Panc1 (cell line): ENCODE measurements at regions not wholly inside any gene's neighbourhood (a gene's known extent, or its start where the extent isn't known, plus 50 kb on each side); places are given as distances from the start of the nearest gene placed in this dataset.

Experiments used
- POLR2AphosphoS5 ChIP-seq: IDR thresholded peaks from 2 replicates; pipeline ENCODE4 v1.6.1; 2012; ENCODE audit warnings: mild to moderate bottlenecking, low read depth, low read length, moderate library complexity
- REST ChIP-seq, 2 experiments: IDR thresholded peaks; 2 replicates each; pipeline ENCODE4 v1.6.1; 2011 to 2012; ENCODE audit warnings: low read depth in 2 of 2, control low read depth in 1 of 2, low read length in 1 of 2, mild to moderate bottlenecking in 1 of 2, moderate library complexity in 1 of 2; ENCODE audit not compliant: insufficient read depth in 1 of 2
- TCF7L2 ChIP-seq: IDR thresholded peaks from 2 replicates; pipeline ENCODE4 v1.6.1; 2011; ENCODE audit warnings: mild to moderate bottlenecking, low read depth, low read length, inconsistent platforms
- TF ChIP-seq, protein P1 (sequence below): fragments of 450-650 bp; IDR thresholded peaks from 2 replicates; pipeline ENCODE4 v1.5.1; 2017; ENCODE audit warnings: mild to moderate bottlenecking

DNA sequence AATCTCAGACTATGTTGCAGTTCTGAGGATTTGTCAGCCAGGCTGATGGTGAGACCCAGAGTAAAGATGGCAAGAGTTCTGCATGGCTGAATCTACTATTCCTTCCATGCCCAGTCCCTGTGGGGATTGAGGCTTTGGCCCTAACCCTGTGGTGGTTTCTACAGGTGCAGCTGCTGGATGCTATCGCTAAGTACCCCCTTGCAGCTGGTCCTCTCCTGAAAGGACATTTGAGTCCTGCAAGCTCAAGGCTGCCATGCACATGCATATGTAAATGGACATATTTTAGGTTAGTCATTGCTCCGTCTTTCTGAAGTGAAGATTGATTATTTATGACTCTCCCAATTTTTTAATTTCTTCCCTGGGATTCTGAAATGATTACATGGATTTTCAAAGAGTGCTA, 1122.2 kb upstream of the CELF2 start:
- TF ChIP-seq, protein P1, sequence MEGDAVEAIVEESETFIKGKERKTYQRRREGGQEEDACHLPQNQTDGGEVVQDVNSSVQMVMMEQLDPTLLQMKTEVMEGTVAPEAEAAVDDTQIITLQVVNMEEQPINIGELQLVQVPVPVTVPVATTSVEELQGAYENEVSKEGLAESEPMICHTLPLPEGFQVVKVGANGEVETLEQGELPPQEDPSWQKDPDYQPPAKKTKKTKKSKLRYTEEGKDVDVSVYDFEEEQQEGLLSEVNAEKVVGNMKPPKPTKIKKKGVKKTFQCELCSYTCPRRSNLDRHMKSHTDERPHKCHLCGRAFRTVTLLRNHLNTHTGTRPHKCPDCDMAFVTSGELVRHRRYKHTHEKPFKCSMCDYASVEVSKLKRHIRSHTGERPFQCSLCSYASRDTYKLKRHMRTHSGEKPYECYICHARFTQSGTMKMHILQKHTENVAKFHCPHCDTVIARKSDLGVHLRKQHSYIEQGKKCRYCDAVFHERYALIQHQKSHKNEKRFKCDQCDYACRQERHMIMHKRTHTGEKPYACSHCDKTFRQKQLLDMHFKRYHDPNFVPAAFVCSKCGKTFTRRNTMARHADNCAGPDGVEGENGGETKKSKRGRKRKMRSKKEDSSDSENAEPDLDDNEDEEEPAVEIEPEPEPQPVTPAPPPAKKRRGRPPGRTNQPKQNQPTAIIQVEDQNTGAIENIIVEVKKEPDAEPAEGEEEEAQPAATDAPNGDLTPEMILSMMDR: no peak
- TF ChIP-seq TCF7L2 (no peak), POLR2AphosphoS5 (no peak), REST (IDR thresholded peaks at IDR 0.05; ENCODE audit: insufficient read depth in 1 of 2, low read depth in 2 of 2, low read length in 1 of 2) (no peak)
